AG04449 (cell line): ENCODE measurements at regions not wholly inside any gene's neighbourhood (a gene's known extent, or its start where the extent isn't known, plus 50 kb on each side); places are given as distances from the start of the nearest gene placed in this dataset.

Source experiments
- CTCF ChIA-PET: fragments of 350-600 bp; formaldehyde crosslinking; extraction: SDS; loops from one replicate; lab custom pipeline; 2021; ENCODE audit warnings: antibody characterized with exemption; lab: Yijun Ruan, JAX
- POLR2A ChIA-PET: fragments of 400-600, 350-600 bp; formaldehyde crosslinking; extraction: SDS; loops from one replicate; lab custom pipeline; 2020; ENCODE audit warnings: antibody characterized with exemption, inconsistent platforms; lab: Yijun Ruan, JAX
- DNase-seq: peaks from one replicate; pipeline ENCODE4 v3.0.0-alpha.2; 2010; ENCODE audit warnings: low read depth, low spot score
- H3K4me3 ChIP-seq: 2 replicates; pipeline ENCODE4 v1.5.1; 2011; ENCODE audit warnings: low read depth, mild to moderate bottlenecking, control low read depth, low read length
- CTCF ChIP-seq: IDR thresholded peaks from one replicate; pipeline ENCODE4 v1.5.1; 2011; ENCODE audit warnings: mild to moderate bottlenecking, moderate library complexity, low read length, control low read depth, inconsistent platforms; ENCODE audit not compliant: insufficient read depth; ENCODE audit errors: missing control alignments

GRCh38 chr18:78406743-78407465 lies 572.7 kb upstream of the SALL3 start:
- no peak overlapping the region for H3K4me3 ChIP-seq
- CTCF ChIA-PET, result no interaction called here
- TF ChIP-seq CTCF, result no peak
- POLR2A ChIA-PET, result no interaction called here
- no peak for DNase-seq

GRCh38 chr18:78407466-78407844 lies 572.2 kb upstream of the SALL3 start:
- POLR2A ChIA-PET, result no interaction called here

GRCh38 chr18:78408623-78409022 lies 571.0 kb upstream of the SALL3 start:
- no peak for DNase-seq
- POLR2A ChIA-PET, result no interaction called here
- TF ChIP-seq CTCF, result no peak
- CTCF ChIA-PET, result no interaction called here
- no peak overlapping the region for H3K4me3 ChIP-seq

More at GRCh38 chr18:78407466-78407844, 572.2 kb upstream of the SALL3 start:
- no peak overlapping the region for H3K4me3 ChIP-seq
- CTCF ChIA-PET, result no interaction called here
- DNase-seq, result no peak
- no peak for TF ChIP-seq CTCF

GRCh38 chr18:78410094-78410786 lies 569.4 kb upstream of the SALL3 start:
- POLR2A ChIA-PET, result no interaction called here
- CTCF ChIA-PET, result no interaction called here
- H3K4me3 ChIP-seq, result no peak overlapping the region
- DNase-seq, result no peak
- no peak for TF ChIP-seq CTCF

- H3K4me3 ChIP-seq, result no peak overlapping the region
- CTCF ChIA-PET, result no interaction called here
- DNase-seq, result no peak
- POLR2A ChIA-PET, result no interaction called here
- no peak for TF ChIP-seq CTCF
Observed at GRCh38 chr18:78411539-78411938, 568.1 kb upstream of the SALL3 start.

- no peak overlapping the region for H3K4me3 ChIP-seq
- no peak for DNase-seq
- CTCF ChIA-PET, result no interaction called here
- TF ChIP-seq CTCF, result no peak
- POLR2A ChIA-PET, result no interaction called here
Observed at GRCh38 chr18:78414302-78414701, 565.3 kb upstream of the SALL3 start.
